Glutamatergic neuron (in vitro differentiated cells): ENCODE measurements at regions not wholly inside any gene's neighbourhood (a gene's known extent, or its start where the extent isn't known, plus 50 kb on each side); places are given as distances from the start of the nearest gene placed in this dataset.
A peak's percentile ranks its signal among the peaks of the same experiment; 100 is the strongest.

Experiments
- DNase-seq: peaks from one replicate; pipeline ENCODE4 v3.0.0; 2022
- H3K27ac Mint-ChIP-seq: one replicate; pipeline ENCODE4 v1.8.0; 2020; ENCODE audit warnings: mild to moderate bottlenecking, mixed read lengths, inconsistent platforms; ENCODE audit not compliant: unreplicated experiment
- H3K27me3 Mint-ChIP-seq: one replicate; pipeline ENCODE4 v1.8.0; 2020; ENCODE audit warnings: mild to moderate bottlenecking, moderate library complexity, mixed read lengths, inconsistent platforms; ENCODE audit not compliant: unreplicated experiment
- H3K36me3 Mint-ChIP-seq: one replicate; pipeline ENCODE4 v1.8.0; 2020; ENCODE audit warnings: mild to moderate bottlenecking, mixed read lengths, inconsistent platforms; ENCODE audit not compliant: unreplicated experiment
- H3K4me1 Mint-ChIP-seq: one replicate; pipeline ENCODE4 v1.8.0; 2020; ENCODE audit warnings: mild to moderate bottlenecking, low read depth, mixed read lengths, inconsistent platforms; ENCODE audit not compliant: unreplicated experiment
- H3K4me3 Mint-ChIP-seq: one replicate; pipeline ENCODE4 v1.8.0; 2020; ENCODE audit warnings: mild to moderate bottlenecking, mixed read lengths, inconsistent platforms; ENCODE audit not compliant: unreplicated experiment
- H3K9me3 Mint-ChIP-seq: one replicate; pipeline ENCODE4 v1.8.0; 2020; ENCODE audit warnings: mild to moderate bottlenecking, moderate library complexity, mixed read lengths, inconsistent platforms; ENCODE audit not compliant: unreplicated experiment
- CTCF ChIP-seq: fragments of 200-600 bp; sonication (generic); IDR thresholded peaks from one replicate; pipeline ENCODE4 v1.5.0; 2021; ENCODE audit not compliant: partially characterized antibody, unreplicated experiment

GRCh38 chr18:34509163-34509562, 200.9 kb upstream of the DTNA start:
- H3K36me3 Mint-ChIP-seq = no peaks in the 10 kb centered on the region
- DNase-seq = no peak
- TF ChIP-seq CTCF = no peak
- H3K4me1 Mint-ChIP-seq = peaks cover 17% of the 10 kb centered on the region
- H3K9me3 Mint-ChIP-seq = peaks cover 5% of the 10 kb centered on the region
- no peak overlapping the region for H3K27ac Mint-ChIP-seq
- no peak overlapping the region for H3K4me3 Mint-ChIP-seq
- H3K27me3 Mint-ChIP-seq = no peaks in the 10 kb centered on the region

DNA sequence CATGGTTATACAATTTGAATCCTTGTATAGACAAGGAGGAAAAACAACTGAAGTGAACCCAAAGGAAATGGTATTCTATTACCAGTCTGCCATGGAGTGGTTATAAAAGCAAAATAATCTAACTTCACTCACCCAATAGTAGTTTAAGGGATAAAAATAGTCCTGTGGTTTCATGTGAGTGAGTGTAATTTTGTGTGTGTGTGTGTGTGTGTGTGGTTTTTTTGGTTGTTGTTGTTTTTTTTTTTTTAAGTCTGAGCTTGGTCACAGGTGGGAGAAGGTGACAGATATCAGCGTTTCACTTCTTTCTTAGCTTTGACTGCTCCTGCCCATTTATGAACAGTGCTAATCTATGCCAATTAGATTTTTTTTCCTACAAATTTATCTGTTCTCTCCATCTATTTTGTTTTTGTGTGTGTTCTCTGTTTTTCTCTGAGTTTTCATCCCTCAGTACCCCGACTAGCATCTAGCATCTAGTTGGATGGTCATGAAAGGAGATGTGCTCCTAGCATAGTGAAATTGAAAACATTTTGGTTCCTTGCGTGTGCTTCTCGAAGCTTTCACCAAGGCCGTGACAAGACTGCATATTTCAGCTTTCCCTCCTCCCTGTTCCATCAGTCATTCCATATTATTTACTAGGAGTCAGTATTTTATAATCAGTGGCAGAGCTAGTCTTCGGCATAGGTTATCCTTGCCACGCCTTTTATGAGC, 200.1 kb upstream of the DTNA start:
- TF ChIP-seq CTCF = no peak
- Mint-ChIP-seq H3K4me1 (peaks cover 16% of the 10 kb centered on the region), H3K4me3 (no peak overlapping the region), H3K27ac (peak overlapping the region; percentile 18), H3K9me3 (peaks cover 4% of the 10 kb centered on the region), H3K36me3 (no peaks in the 10 kb centered on the region), H3K27me3 (no peaks in the 10 kb centered on the region)
- no peak for DNase-seq

DNA sequence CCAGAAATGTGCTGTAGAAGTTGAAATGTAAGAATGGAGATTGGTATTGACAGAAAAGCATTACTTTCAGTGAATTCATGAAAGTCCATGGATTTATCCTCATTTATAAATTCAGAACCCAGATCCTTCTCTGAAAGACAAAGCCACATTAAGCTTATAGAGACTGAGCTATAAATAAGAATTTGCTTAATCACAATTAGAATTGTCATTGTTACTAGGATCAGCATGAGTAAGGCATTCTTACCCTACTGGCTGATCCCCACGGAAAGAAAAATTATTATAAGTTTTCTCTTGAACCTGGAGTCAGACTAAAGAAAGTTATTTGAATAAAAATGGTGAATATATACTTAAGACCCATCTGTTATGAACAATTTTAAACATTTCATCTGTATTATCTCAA, 199.2 kb upstream of the DTNA start:
- no peak overlapping the region for H3K4me3 Mint-ChIP-seq
- no peak for TF ChIP-seq CTCF
- H3K27ac Mint-ChIP-seq = no peak overlapping the region
- H3K27me3 Mint-ChIP-seq = no peaks in the 10 kb centered on the region
- peaks cover 15% of the 10 kb centered on the region for H3K4me1 Mint-ChIP-seq
- DNase-seq = no peak
- peaks cover 6% of the 10 kb centered on the region for H3K36me3 Mint-ChIP-seq
- peaks cover 4% of the 10 kb centered on the region for H3K9me3 Mint-ChIP-seq

DNA sequence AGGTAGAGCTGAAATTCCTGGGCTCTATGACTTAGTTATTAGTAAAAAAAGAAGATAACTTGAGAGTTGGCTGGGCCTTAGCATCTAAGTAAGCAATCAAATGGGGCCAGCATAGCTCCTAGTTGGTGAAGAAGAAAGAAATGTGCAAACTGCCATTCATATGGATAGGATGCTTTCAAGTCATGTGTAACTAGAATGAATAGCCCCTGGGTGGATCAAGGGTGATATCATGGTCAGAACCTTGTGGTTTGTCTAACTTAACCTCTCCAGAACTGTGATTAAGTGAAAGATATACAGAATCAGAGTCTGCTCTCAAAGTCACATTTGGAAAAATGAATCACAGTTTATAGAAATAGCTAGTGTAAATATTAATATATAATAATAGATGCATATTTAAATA, 198.7 kb upstream of the DTNA start:
- Mint-ChIP-seq H3K4me1 (peaks cover 15% of the 10 kb centered on the region), H3K36me3 (peaks cover 8% of the 10 kb centered on the region), H3K27ac (no peak overlapping the region), H3K9me3 (peaks cover 4% of the 10 kb centered on the region), H3K4me3 (no peak overlapping the region), H3K27me3 (no peaks in the 10 kb centered on the region)
- no peak for DNase-seq
- no peak for TF ChIP-seq CTCF

GRCh38 chr18:34511879-34512278, 198.2 kb upstream of the DTNA start:
- TF ChIP-seq CTCF = no peak
- no peak overlapping the region for H3K4me3 Mint-ChIP-seq
- H3K9me3 Mint-ChIP-seq = peaks cover 4% of the 10 kb centered on the region
- no peaks in the 10 kb centered on the region for H3K27me3 Mint-ChIP-seq
- peaks cover 8% of the 10 kb centered on the region for H3K36me3 Mint-ChIP-seq
- peaks cover 15% of the 10 kb centered on the region for H3K4me1 Mint-ChIP-seq
- DNase-seq = no peak
- no peak overlapping the region for H3K27ac Mint-ChIP-seq
